Left kidney (tissue), 1 donor: ENCODE measurements at regions not wholly inside any gene's neighbourhood (a gene's known extent, or its start where the extent isn't known, plus 50 kb on each side); places are given as distances from the start of the nearest gene placed in this dataset.

ENCODE experiments used
- DNase-seq: peaks from one replicate; pipeline ENCODE4 v3.0.0-alpha.2; 2013

- DNase-seq, result no peak
Observed at GRCh38 chr6:82823361-82823760, 242.3 kb downstream of the UBE3D start.

- DNase-seq, result no peak
Observed at GRCh38 chr6:82832811-82833210, 232.8 kb downstream of the UBE3D start.

GRCh38 chr6:82833481-82833880 is 232.2 kb downstream of the UBE3D start:
- no peak for DNase-seq

GRCh38 chr6:82836022-82836575 is 229.5 kb downstream of the UBE3D start:
- no peak for DNase-seq

- no peak for DNase-seq
Observed at GRCh38 chr6:82840571-82840970, 225.1 kb downstream of the UBE3D start.

- DNase-seq, result no peak
Observed at GRCh38 chr6:82841309-82841708, 224.3 kb downstream of the UBE3D start.
